ENCODE measurements at regions not wholly inside any gene's neighbourhood (a gene's known extent, or its start where the extent isn't known, plus 50 kb on each side); places are given as distances from the start of the nearest gene placed in this dataset.

- TF ChIP-seq CTCF (IDR thresholded peaks at IDR 0.05; ENCODE audit: insufficient read depth, low read depth, low read length, missing control alignments), result no peak
- no peak overlapping the region for H3K4me3 ChIP-seq (ENCODE audit: low read length)
- DNase-seq (ENCODE audit: low read depth), result no peak
These were observed 72.1 kb upstream of the LHX8 start for GRCh38 chr1:75062111-75062510.

DNA sequence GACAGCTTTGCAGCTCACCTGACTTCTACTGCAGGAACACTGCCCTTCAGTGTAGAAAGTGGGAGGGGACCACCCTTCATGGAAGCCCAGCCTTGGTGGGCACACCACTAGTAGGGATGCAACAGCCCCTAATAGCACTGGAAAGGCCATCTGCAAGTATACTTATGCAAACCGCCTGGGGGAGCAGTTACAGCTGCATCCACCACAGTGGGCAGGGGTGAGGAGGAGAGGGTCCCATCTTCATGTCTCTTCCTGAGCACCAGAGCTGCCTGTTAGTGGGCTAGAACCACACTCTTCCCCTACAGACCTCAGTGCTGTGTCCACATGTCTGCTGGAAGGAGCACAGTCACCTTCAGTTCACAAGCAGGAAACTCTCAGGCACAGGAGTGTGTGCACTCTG is 66.2 kb upstream of the LHX8 start:
- no peak overlapping the region for H3K4me3 ChIP-seq (ENCODE audit: low read length)
- TF ChIP-seq CTCF (IDR thresholded peaks at IDR 0.05; ENCODE audit: insufficient read depth, low read depth, low read length, missing control alignments), result no peak
- no peak for DNase-seq (ENCODE audit: low read depth)

GRCh38 chr1:75074831-75075395 is 59.3 kb upstream of the LHX8 start:
- no peak for TF ChIP-seq CTCF (IDR thresholded peaks at IDR 0.05; ENCODE audit: insufficient read depth, low read depth, low read length, missing control alignments)
- H3K4me3 ChIP-seq (ENCODE audit: low read length), result no peak overlapping the region
- DNase-seq (ENCODE audit: low read depth), result no peak

DNA sequence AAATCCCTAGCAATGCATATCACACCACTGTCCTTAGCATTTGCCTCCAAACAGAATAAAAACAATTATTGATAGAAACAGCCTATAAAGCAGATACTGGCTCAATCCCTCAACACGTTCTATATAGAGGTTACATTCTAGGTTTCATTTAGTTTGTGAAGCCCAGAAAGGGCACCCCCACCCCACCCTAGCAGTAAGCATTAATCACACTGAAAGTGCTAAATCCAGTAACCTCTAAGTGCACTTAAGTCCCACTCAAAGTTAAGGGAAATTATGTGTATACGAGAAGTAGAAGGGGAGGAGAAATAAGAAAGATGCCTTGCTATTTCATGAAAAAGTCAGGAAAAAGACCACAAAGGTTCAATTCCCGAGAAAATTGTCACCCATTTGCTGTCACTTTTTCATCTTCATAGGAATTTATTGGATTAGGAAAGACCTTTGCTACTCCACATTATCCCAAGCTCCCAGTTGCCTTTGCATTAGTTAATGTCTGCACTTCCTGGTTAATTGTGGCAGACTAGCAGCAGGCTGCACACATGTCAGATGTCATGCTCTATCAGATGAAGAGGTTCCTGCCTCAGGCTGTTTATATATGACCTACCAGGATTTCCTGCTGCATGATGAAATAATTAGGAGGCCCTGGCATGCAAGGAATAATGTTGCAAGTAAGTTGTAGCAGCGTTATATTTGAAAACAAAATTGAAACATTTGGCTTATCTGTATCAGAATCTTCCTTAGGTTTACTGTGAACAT is 54.5 kb upstream of the LHX8 start:
- DNase-seq (ENCODE audit: low read depth), result peak; percentile 73
- TF ChIP-seq CTCF (IDR thresholded peaks at IDR 0.05; ENCODE audit: insufficient read depth, low read depth, low read length, missing control alignments), result no peak
- H3K4me3 ChIP-seq (ENCODE audit: low read length), result no peak overlapping the region

- DNase-seq (ENCODE audit: low read depth), result no peak
- H3K4me3 ChIP-seq (ENCODE audit: low read length), result no peak overlapping the region
These were observed 51.0 kb upstream of the LHX8 start for GRCh38 chr1:75083223-75083622.

DNA sequence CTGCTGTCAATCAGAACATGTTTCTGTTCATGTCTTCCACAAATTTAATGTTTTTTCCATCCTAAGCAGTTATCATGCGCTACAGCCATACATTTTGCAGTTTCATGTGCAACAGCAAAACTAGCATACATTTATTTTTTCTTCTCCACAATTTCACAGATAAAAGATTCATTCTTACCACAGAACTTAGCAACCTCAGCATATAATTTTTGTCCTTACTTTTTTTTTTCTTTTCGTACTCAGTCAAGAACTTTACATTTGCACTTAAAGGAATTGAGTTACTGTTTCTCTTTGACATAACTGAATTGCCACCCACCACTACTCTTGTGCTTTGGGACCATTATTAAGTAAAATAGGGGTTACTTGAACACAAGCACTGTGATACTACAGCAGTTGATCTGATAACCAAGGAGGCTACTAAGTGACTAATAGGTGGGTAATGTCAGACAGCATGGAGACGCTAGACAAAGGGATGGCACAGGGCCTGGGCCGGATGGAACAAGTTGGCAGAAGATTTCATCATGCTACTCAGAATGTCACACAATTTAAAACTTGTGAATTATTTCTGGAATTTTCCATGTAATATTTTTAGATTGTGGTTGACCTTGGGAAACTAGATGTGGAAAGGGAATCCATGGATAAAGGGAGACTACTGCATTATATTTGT is 50.2 kb upstream of the LHX8 start:
- no peak for TF ChIP-seq CTCF (IDR thresholded peaks at IDR 0.05; ENCODE audit: insufficient read depth, low read depth, low read length, missing control alignments)
- H3K4me3 ChIP-seq (ENCODE audit: low read length), result no peak overlapping the region
- DNase-seq (ENCODE audit: low read depth), result peak; percentile 82

More at GRCh38 chr1:75083223-75083622, 51.0 kb upstream of the LHX8 start:
- TF ChIP-seq CTCF (IDR thresholded peaks at IDR 0.05; ENCODE audit: insufficient read depth, low read depth, low read length, missing control alignments), result no peak

Measured in epithelial cell of esophagus (primary cell).